K562 (cell line): ENCODE measurements at regions not wholly inside any gene's neighbourhood (a gene's known extent, or its start where the extent isn't known, plus 50 kb on each side); places are given as distances from the start of the nearest gene placed in this dataset.

Experiments used
- BHLHE40 ChIP-seq: IDR thresholded peaks from 2 replicates; pipeline ENCODE4 v1.6.1; 2011; ENCODE audit warnings: low read length, improper control_type of control experiment
- BRD4 ChIP-seq: fragments of 200-600 bp; sonication (generic); IDR thresholded peaks from 2 replicates; pipeline ENCODE4 v1.6.1; 2017; ENCODE audit warnings: inconsistent platforms
- CTCF ChIP-seq, 3 experiments: IDR thresholded peaks in 2 of 3; conservative IDR thresholded peaks in 1 of 3; 2 replicates each; pipeline ENCODE4 v1.5.1; 2011 to 2012; ENCODE audit warnings: low read length in 3 of 3, mild to moderate bottlenecking in 3 of 3, control low read depth in 2 of 3, improper control_type of control experiment in 1 of 3, inconsistent platforms in 1 of 3, low read depth in 1 of 3, mixed read lengths in 1 of 3, moderate library complexity in 1 of 3; ENCODE audit not compliant: insufficient read depth in 2 of 3
- CUX1 ChIP-seq: fragments of 200-800 bp; sonication (Bioruptor generic); IDR thresholded peaks from 2 replicates; pipeline ENCODE4 v1.6.1; 2016; ENCODE audit warnings: missing genetic modification characterization, missing compliant biosample characterization
- E2F4 ChIP-seq: sonication (generic); formaldehyde crosslinking; IDR thresholded peaks from 2 replicates; pipeline ENCODE4 v1.8.0; 2022; ENCODE audit warnings: mild to moderate bottlenecking, low read depth, missing genetic modification reagents
- ELF2 ChIP-seq: fragments of 250-450 bp; sonication (Bioruptor Pico); IDR thresholded peaks from 2 replicates; pipeline ENCODE4 v1.5.0; 2021; ENCODE audit warnings: mild to moderate bottlenecking
- ETS2 ChIP-seq: IDR thresholded peaks from 2 replicates; pipeline ENCODE4 v1.6.1; 2016; ENCODE audit warnings: borderline replicate concordance, missing genetic modification characterization, mild to moderate bottlenecking, moderate library complexity, missing compliant biosample characterization; ENCODE audit not compliant: poor library complexity, severe bottlenecking
- FIP1L1 ChIP-seq: fragments of 200-400 bp; formaldehyde crosslinking; IDR thresholded peaks from 2 replicates; pipeline ENCODE4 v1.6.1; 2018; ENCODE audit warnings: mild to moderate bottlenecking, low read depth, low read length; ENCODE audit not compliant: poor library complexity, severe bottlenecking
- MAZ ChIP-seq, 2 experiments: fragments of 450-650 bp in 1 of 2; sonication (generic) in 1 of 2; formaldehyde crosslinking; IDR thresholded peaks in 1 of 2; conservative IDR thresholded peaks in 1 of 2; 2 replicates each; pipeline versions ENCODE4 v1.4.0 to v1.5.0; 2020; ENCODE audit warnings: mild to moderate bottlenecking in 1 of 2, missing genetic modification reagents in 1 of 2
- NR0B1 ChIP-seq: fragments of 450-650 bp; IDR thresholded peaks from one replicate; pipeline ENCODE4 v1.6.1; 2018; ENCODE audit warnings: mild to moderate bottlenecking, moderate library complexity; ENCODE audit not compliant: partially characterized antibody
- NR3C1 ChIP-seq: sonication (generic); formaldehyde crosslinking; IDR thresholded peaks from 2 replicates; pipeline ENCODE4 v1.8.1; 2022; ENCODE audit warnings: missing genetic modification reagents
- REST ChIP-seq, 2 experiments: fragments of 450-650 bp; formaldehyde crosslinking in 1 of 2; IDR thresholded peaks; 2 replicates each; pipeline versions ENCODE4 v1.4.0 to v1.6.1; 2014 to 2020; ENCODE audit warnings: mild to moderate bottlenecking in 2 of 2, borderline replicate concordance in 1 of 2, low read depth in 1 of 2
- RNF219 ChIP-seq: fragments of 250-450 bp; sonication (Bioruptor Pico); IDR thresholded peaks from 2 replicates; pipeline ENCODE4 v1.5.0; 2022; ENCODE audit warnings: mild to moderate bottlenecking
- ZBTB8A ChIP-seq: fragments of 450-650 bp; IDR thresholded peaks from 2 replicates; pipeline ENCODE4 v1.6.1; 2018; ENCODE audit warnings: mild to moderate bottlenecking, moderate library complexity; ENCODE audit not compliant: partially characterized antibody

- TF ChIP-seq MAZ (CRISPR knock-in tag; conservative IDR thresholded peaks at IDR 0.05 in 1 of 2, IDR thresholded peaks at IDR 0.05 in 1 of 2) (no peak), NR3C1 (CRISPR knock-in tag) (no peak), ZBTB8A (no peak), CUX1 (CRISPR knock-in tag) (no peak), ETS2 (tag) (no peak), BHLHE40 (no peak), NR0B1 (no peak), REST (IDR thresholded peaks at IDR 0.05; ENCODE audit: borderline replicate concordance) (no peak), REST (CRISPR knock-in tag; IDR thresholded peaks at IDR 0.05; ENCODE audit: low read depth) (no peak), CTCF (IDR thresholded peaks at IDR 0.05 in 2 of 3, conservative IDR thresholded peaks at IDR 0.05 in 1 of 3; ENCODE audit: insufficient read depth in 2 of 3, low read depth in 1 of 3, low read length in 3 of 3) (no peak), BRD4 (no peak), FIP1L1 (no peak), E2F4 (CRISPR knock-in tag) (no peak), RNF219 (no peak), ELF2 (CRISPR knock-in tag) (no peak)
These were observed 641.2 kb upstream of the CPEB2 start for GRCh38 chr4:14361084-14361483.
